Activated CD4-positive, alpha-beta T cell treated with anti-CD3 and anti-CD28 coated beads, Interleukin-2, amount 10 ng/mL, durations not matched to agents 24 days and 14 days (primary cell): ENCODE measurements at regions not wholly inside any gene's neighbourhood (a gene's known extent, or its start where the extent isn't known, plus 50 kb on each side); places are given as distances from the start of the nearest gene placed in this dataset.
"Not testable (repeated sequence)": the region's sequence is repeated elsewhere in the genome, so short reads cannot be mapped to it uniquely, and the experiment has no call there.

Experiments used
- DNase-seq: peaks from one replicate; pipeline ENCODE4 v3.0.0; 2022
- H3K27ac Mint-ChIP-seq: one replicate; pipeline ENCODE4 v1.8.0; 2022; ENCODE audit warnings: mild to moderate bottlenecking, mixed read lengths
- H3K27me3 Mint-ChIP-seq: one replicate; pipeline ENCODE4 v1.8.0; 2022; ENCODE audit warnings: mixed read lengths
- H3K36me3 Mint-ChIP-seq: one replicate; pipeline ENCODE4 v1.8.0; 2022; ENCODE audit warnings: low read depth, mild to moderate bottlenecking, mixed read lengths
- H3K4me1 Mint-ChIP-seq: one replicate; pipeline ENCODE4 v1.8.0; 2021; ENCODE audit warnings: mixed read lengths
- H3K4me3 Mint-ChIP-seq: one replicate; pipeline ENCODE4 v1.8.0; 2022; ENCODE audit warnings: mild to moderate bottlenecking, moderate library complexity, mixed read lengths
- H3K9me3 Mint-ChIP-seq: one replicate; pipeline ENCODE4 v1.8.0; 2021; ENCODE audit warnings: mixed read lengths
- intact Hi-C: fragments of 100-400 bp; cut with micrococcal nuclease; formaldehyde crosslinking; loops from one replicate; pipeline ENCODE4 v1.15.1; 2023

DNA sequence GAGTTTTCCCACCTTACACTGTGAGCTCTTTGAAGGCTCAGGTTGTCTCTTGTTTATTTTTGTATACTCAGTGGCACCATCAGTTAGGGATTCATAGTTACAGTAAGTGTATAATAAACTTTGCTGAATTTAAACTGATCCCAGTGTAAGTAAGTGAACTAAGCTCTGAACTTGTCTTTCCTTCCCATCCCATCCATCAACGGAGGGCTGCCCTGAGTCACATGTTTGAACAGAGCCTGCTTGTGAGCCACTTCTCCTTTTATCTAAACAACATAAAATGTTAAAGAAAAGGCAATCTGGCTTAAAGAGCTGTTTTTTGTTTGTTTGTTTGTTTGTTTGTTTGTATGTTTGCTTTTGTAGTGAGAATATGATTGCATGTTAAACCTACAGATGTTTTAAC, 185.7 kb upstream of the MARCKS start:
- no peak for DNase-seq
- H3K4me1 Mint-ChIP-seq, result no peaks in the 10 kb centered on the region
- no peaks in the 10 kb centered on the region for H3K36me3 Mint-ChIP-seq
- H3K9me3 Mint-ChIP-seq, result no peaks in the 10 kb centered on the region
- H3K27ac Mint-ChIP-seq, result no peak overlapping the region
- no peak overlapping the region for H3K4me3 Mint-ChIP-seq
- H3K27me3 Mint-ChIP-seq, result no peaks in the 10 kb centered on the region
- intact Hi-C loops, result no loop called here

DNA sequence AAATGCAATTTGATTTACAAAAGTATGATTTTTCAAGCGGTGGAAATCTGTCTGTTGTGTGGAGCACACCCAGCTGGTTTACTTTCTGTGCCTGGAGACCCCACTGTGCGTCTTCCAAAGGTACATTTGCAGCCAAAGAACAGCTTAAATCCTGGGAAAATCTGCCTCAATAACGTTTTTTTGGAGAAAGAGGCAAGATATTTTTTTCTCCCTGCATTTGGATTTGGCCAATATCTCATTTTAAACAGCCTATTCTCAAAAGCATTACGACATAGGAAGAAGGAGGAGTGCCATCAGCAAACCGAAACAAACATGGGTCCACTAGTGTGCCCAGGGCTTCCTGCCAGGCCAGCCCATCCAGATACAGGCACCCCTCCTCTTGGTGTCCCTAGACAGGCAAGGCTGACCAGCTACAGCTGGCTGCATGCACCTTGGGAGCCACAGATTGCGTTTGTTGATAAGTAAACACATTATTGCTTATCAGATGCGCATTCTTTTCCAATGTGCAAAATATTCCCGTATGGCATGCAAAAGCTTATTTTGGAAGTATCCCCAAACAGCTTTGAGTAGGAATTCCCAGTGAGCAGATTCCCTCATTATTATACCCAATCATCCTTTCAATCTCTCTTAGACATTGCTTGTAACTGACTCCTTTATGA, 184.5 kb upstream of the MARCKS start:
- no peaks in the 10 kb centered on the region for H3K9me3 Mint-ChIP-seq
- no peaks in the 10 kb centered on the region for H3K4me1 Mint-ChIP-seq
- no peak for DNase-seq
- no peaks in the 10 kb centered on the region for H3K27me3 Mint-ChIP-seq
- H3K27ac Mint-ChIP-seq, result no peak overlapping the region
- no peak overlapping the region for H3K4me3 Mint-ChIP-seq
- H3K36me3 Mint-ChIP-seq, result no peaks in the 10 kb centered on the region
- intact Hi-C loops, result no loop called here

DNA sequence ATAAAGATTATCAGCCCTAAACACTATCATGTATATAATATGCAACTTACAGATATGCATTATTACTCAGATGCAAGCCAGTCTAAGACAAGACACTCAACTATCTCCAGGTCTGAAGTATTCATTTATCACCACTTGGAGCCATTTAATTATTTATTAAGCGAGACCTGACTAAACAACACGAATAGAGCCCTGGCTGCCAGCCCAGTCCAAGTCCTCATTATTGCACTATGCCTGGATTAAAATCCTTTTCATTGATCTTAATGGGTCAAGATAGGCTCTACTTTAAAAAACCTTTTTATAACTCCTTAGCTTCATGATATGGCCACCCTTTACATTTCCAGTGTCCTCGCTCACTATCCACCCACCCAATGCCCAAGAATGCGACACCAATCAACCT, 183.1 kb upstream of the MARCKS start:
- Mint-ChIP-seq H3K4me1 (no peaks in the 10 kb centered on the region), H3K27me3 (no peaks in the 10 kb centered on the region), H3K4me3 (no peak overlapping the region), H3K27ac (no peak overlapping the region), H3K36me3 (no peaks in the 10 kb centered on the region), H3K9me3 (no peaks in the 10 kb centered on the region)
- no peak for DNase-seq
- intact Hi-C loops, result no loop called here

DNA sequence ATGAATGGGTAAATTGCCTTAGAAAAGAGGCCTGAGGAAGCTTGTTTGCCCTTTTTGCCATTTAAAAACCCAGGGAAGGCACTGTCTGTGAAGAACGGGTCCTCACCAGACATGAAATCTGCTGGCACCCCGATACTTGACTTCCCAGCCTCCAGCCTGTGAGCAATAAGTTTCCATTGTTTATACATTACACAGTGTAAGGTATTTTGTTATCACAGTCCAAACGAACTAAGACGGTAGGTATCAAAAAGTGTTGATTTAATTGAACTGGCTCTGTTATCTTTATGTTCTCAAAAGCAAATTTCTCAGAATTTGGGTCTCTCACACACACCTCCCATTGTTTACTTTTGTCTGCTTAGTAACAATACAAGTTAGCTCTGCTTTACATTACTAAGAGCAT, 181.1 kb upstream of the MARCKS start:
- Mint-ChIP-seq H3K4me3 (no peak overlapping the region), H3K4me1 (no peaks in the 10 kb centered on the region), H3K27ac (no peak overlapping the region), H3K36me3 (no peaks in the 10 kb centered on the region), H3K9me3 (no peaks in the 10 kb centered on the region), H3K27me3 (no peaks in the 10 kb centered on the region)
- no peak for DNase-seq
- intact Hi-C loops, result no loop called here

DNA sequence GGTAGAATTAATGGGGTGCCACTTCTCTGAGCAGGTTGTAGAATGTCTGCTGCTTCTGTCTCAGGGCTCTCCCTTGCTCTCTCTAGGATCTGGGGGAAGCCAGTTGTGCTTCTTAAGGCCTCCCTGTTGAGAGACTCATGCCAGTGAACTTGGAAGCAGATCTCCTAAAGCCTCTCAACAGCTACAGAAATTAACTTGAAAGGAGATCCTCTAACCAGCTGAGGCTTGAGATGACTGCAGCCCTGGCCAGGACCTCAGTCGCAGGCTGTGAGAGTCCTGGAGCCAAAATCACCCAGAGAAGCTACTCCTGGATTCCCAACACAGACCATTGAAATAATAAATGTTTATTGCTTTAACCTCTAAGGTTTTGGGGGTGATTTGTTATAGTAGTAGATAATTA, 180.2 kb upstream of the MARCKS start:
- Mint-ChIP-seq H3K27ac (no peak overlapping the region), H3K4me1 (no peaks in the 10 kb centered on the region), H3K27me3 (no peaks in the 10 kb centered on the region), H3K4me3 (no peak overlapping the region), H3K36me3 (no peaks in the 10 kb centered on the region), H3K9me3 (no peaks in the 10 kb centered on the region)
- intact Hi-C loops, result no loop called here
- no peak for DNase-seq

DNA sequence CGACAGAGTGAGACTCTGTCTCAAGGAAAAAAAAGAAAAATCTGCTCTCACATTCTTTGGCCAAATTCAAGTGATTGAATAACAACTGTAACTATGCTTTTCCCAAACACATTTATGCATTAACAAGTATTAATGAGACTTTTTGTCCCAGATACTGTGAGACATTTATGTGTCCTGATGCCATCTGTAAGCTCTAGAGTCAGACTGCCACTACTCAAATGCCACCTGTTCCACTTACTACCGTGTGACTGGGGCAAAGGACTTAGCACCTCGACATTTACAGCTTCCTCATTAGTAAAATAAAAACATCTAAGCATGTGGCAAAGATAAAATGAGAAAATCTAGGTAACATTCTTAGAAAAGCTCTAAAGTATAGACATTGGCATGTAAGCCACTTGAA, 178.1 kb upstream of the MARCKS start:
- no peaks in the 10 kb centered on the region for H3K27me3 Mint-ChIP-seq
- H3K4me3 Mint-ChIP-seq, result no peak overlapping the region
- intact Hi-C loops, result no loop called here
- no peak overlapping the region for H3K27ac Mint-ChIP-seq
- no peaks in the 10 kb centered on the region for H3K9me3 Mint-ChIP-seq
- DNase-seq, result no peak
- no peaks in the 10 kb centered on the region for H3K4me1 Mint-ChIP-seq
- H3K36me3 Mint-ChIP-seq, result no peaks in the 10 kb centered on the region

DNA sequence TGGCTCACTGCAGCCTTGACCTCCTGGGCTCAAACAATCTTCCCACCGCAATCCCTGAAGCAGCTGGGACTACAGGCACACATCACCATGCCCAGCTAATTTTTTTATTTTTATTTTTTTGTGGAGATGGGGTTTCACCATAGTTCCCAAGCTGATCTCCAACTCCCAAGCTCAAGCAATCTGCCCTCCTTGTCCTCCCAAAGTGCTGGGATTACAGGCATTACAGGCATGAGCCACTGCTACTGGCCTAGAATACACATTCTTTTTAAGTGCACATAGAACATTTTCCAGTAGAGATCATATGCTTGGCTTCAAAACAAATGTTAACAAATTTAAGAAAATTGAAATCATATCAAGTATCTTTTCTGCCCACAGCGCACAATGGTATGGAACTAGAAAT, 176.8 kb upstream of the MARCKS start:
- Mint-ChIP-seq H3K27ac (no peak overlapping the region), H3K36me3 (no peaks in the 10 kb centered on the region), H3K27me3 (no peaks in the 10 kb centered on the region), H3K4me1 (no peaks in the 10 kb centered on the region), H3K9me3 (no peaks in the 10 kb centered on the region), H3K4me3 (no peak overlapping the region)
- DNase-seq, result no peak
- intact Hi-C loops, result no loop called here

DNA sequence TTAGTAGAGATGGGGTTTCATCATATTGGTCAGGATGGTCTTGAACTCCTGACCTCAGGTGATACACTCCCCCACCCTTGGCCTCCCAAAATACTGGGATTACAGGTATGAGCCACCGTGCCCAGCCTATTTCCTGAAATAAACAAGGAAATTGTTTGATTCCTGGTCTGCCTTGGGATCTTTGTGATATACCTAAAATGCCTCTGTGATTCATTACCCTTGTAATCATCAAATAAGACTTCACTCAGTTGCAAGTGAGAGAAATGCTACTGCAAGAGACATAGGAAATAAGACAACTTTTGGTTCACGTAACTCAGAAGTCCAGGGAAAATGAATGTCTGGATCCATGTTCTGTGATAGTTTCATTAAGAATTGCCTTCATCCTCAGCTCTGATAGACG, 173.2 kb upstream of the MARCKS start:
- H3K9me3 Mint-ChIP-seq, result no peaks in the 10 kb centered on the region
- intact Hi-C loops, result no loop called here
- no peaks in the 10 kb centered on the region for H3K36me3 Mint-ChIP-seq
- H3K27me3 Mint-ChIP-seq, result no peaks in the 10 kb centered on the region
- no peak overlapping the region for H3K4me3 Mint-ChIP-seq
- no peaks in the 10 kb centered on the region for H3K4me1 Mint-ChIP-seq
- no peak for DNase-seq
- no peak overlapping the region for H3K27ac Mint-ChIP-seq

DNA sequence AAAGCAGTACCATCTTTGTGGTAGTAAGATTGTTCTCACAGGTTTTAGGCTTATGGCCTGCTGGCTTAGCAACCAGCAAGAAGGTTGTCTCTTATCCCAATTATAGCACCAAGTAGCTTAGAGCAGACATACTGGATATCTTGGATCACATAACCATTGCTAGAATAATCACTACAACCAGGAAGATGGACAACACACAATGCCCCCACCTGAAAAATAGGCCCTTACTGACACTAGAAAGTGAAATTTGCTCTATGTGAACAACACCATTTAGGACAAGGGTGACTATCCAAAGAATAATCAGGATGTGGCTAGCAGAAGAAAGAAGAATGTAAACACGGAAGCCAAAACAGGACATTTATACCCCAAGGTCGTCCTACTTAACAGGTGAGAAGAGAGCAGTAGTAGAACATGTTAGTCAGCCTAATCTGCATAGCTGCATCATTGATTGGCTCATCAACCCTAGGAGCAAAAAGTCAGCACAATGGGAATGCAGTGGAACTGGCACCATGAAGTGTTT, 172.7 kb upstream of the MARCKS start:
- no peaks in the 10 kb centered on the region for H3K4me1 Mint-ChIP-seq
- no peaks in the 10 kb centered on the region for H3K36me3 Mint-ChIP-seq
- H3K27me3 Mint-ChIP-seq, result no peaks in the 10 kb centered on the region
- H3K4me3 Mint-ChIP-seq, result no peak overlapping the region
- no peak for DNase-seq
- H3K9me3 Mint-ChIP-seq, result no peaks in the 10 kb centered on the region
- intact Hi-C loops, result no loop called here
- no peak overlapping the region for H3K27ac Mint-ChIP-seq

DNA sequence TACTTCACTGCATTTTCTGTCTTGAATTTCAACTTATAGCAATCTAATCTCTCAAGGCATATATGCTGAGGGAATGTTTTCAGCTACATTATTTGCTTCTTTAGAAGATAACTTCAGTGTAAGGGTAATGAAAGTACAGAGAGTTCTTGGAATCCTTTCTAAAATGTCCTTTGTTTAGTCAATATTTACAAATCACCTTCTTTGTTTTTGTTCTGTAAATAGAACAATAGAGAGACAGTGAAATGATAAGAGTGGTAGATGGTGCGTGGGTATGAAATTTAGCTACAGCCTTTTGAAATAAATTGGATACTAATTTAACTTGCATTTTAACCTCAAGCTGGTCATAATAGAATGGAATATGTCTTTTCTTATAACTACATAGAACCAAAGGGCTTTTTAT, 171.1 kb upstream of the MARCKS start:
- H3K4me3 Mint-ChIP-seq, result no peak overlapping the region
- DNase-seq, result no peak
- no peaks in the 10 kb centered on the region for H3K9me3 Mint-ChIP-seq
- peaks cover 4% of the 10 kb centered on the region for H3K4me1 Mint-ChIP-seq
- intact Hi-C loops, result no loop called here
- no peaks in the 10 kb centered on the region for H3K36me3 Mint-ChIP-seq
- no peak overlapping the region for H3K27ac Mint-ChIP-seq
- no peaks in the 10 kb centered on the region for H3K27me3 Mint-ChIP-seq

DNA sequence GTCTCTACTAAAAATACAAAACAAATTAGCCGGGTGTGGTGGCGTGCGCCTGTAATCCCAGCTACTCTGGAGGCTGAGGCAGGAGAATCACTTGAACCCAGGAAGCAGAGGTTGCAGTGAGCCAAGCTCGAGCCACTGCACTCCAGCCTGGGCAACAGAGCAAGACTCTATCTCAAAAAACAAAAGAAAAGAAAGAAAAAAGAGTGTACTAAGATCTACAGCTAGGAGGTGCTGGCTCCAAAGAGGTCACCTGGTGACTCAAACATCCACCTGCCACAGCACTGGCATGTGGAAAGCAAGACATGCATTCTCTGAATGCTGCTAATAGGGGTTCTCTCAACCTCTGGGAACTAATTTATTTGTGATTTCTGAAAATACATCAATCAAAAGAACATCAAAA, 167.5 kb upstream of the MARCKS start:
- H3K9me3 Mint-ChIP-seq, H3K27ac Mint-ChIP-seq, H3K36me3 Mint-ChIP-seq, DNase-seq, H3K4me3 Mint-ChIP-seq, H3K27me3 Mint-ChIP-seq, intact Hi-C loops, H3K4me1 Mint-ChIP-seq: not testable (repeated sequence)

DNA sequence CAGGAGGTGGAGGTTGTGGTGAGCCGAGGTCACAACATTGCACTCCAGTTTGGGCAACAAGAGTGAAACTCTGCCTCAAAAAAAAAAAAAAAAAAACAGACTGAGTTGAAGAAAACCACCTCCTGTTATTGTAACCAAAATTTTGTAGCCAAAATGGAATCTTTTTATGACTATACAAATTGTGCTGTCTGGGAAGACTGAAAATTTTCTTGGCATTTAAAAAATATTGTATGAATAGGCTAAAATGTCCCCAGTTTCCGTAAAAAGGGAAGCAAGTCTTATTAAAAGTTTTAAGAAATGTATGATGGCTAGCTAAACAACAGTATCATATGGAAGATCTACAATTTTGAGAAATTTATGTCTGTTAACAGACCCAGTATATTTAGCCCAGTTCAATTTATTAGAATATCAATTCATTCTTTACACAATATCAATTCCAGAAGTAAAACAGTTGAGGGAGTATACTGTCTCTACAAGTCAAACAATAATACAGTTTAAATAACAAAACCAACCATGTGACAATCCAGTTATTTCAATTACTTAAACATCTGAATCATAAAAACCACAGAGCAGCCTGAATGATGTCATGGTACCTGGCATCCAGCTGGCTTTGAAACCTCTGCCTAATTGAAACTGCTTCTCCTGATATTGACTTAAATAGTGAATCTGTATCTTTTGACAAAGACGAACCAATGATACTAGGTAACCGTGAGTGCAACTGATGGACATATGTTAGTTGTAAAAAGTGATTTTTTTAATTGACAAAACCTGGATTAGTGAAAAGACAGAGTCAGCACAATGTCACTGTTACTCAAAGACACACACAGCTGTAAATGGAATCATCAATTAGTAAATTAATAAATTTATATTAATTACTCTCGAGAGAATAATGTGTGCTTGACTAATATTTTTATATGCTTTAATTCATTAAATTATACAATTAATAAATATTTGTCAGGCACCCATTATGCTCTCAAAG, 166.6 kb upstream of the MARCKS start:
- Mint-ChIP-seq H3K27me3 (no peaks in the 10 kb centered on the region), H3K27ac (no peak overlapping the region), H3K4me1 (peaks cover 4% of the 10 kb centered on the region), H3K36me3 (no peaks in the 10 kb centered on the region), H3K4me3 (no peak overlapping the region), H3K9me3 (no peaks in the 10 kb centered on the region)
- no peak for DNase-seq
- intact Hi-C loops, result no loop called here

DNA sequence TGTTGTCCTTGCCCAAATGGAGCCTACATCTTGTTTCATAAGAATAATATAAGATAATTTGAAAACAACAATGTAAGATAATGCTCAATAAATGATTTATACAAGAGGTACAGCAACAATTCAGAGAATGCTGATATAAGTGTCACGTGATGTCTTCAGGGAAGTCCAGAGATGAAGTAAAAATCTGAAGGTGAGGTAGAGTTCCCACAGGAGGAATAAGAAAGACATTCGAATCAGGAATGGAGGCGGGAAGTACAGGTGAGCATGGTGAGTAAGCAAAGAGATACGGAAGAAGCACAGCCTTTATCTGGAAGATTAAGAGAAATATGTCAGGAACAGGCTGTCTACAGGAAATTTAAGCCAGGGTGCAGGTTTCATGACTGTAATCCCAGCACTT, 165.9 kb upstream of the MARCKS start:
- H3K9me3 Mint-ChIP-seq, result no peaks in the 10 kb centered on the region
- no peaks in the 10 kb centered on the region for H3K27me3 Mint-ChIP-seq
- DNase-seq, result no peak
- H3K4me3 Mint-ChIP-seq, result no peak overlapping the region
- H3K4me1 Mint-ChIP-seq, result peaks cover 4% of the 10 kb centered on the region
- no peak overlapping the region for H3K27ac Mint-ChIP-seq
- intact Hi-C loops, result no loop called here
- H3K36me3 Mint-ChIP-seq, result no peaks in the 10 kb centered on the region

DNA sequence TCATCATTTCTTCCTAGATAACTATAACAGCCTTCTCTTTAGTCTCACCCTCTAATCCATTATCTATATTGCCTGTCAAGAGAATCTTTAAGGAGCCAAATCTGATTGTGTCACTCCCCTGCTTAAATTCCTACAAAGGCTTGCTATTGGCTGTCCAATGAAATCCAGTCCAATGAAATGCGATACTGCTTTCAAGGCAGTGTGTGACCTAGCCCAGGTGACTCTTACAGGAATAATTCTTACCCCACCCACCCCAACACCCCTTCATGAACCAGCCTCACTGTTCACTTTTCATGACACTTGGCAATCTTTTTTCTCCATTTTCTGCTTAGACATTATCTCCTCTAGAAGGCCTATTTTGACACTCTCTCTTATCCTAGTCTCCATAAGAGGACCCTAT, 163.3 kb upstream of the MARCKS start:
- intact Hi-C loops, result no loop called here
- Mint-ChIP-seq H3K36me3 (no peaks in the 10 kb centered on the region), H3K27me3 (no peaks in the 10 kb centered on the region), H3K9me3 (no peaks in the 10 kb centered on the region), H3K27ac (no peak overlapping the region), H3K4me1 (peaks cover 4% of the 10 kb centered on the region), H3K4me3 (no peak overlapping the region)
- DNase-seq, result no peak
